ENCODE measurements at regions not wholly inside any gene's neighbourhood (a gene's known extent, or its start where the extent isn't known, plus 50 kb on each side); places are given as distances from the start of the nearest gene placed in this dataset.
"Not testable (repeated sequence)": the region's sequence is repeated elsewhere in the genome, so short reads cannot be mapped to it uniquely, and the experiment has no call there.

- DNase-seq = no peak
Observed at GRCh38 chr18:64810354-64810753, 661.5 kb upstream of the LINC00305 start.

- DNase-seq = no peak
Observed at GRCh38 chr18:64809801-64810200, 660.9 kb upstream of the LINC00305 start.

- DNase-seq = peak; percentile 71
Observed at GRCh38 chr18:64807560-64807959, 658.7 kb upstream of the LINC00305 start.

DNA sequence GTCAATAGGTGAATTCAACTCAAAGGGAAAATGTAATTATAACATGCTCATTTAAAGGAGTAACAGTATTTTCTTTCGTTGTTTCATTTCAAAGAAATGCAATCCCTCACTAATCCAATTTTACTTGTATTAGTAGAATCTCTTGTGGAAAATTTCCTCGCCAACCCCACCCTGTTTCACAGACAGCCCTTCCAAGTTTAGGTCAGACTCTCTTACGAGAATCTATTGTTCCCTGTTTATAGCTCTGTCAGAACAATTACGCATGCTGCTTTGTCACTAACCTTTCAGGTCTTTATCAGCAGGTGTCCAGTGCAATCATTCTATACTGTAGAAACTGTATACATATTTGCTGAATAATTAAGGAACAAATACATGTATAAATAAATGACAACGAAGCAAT, 657.8 kb upstream of the LINC00305 start:
- DNase-seq = no peak

DNA sequence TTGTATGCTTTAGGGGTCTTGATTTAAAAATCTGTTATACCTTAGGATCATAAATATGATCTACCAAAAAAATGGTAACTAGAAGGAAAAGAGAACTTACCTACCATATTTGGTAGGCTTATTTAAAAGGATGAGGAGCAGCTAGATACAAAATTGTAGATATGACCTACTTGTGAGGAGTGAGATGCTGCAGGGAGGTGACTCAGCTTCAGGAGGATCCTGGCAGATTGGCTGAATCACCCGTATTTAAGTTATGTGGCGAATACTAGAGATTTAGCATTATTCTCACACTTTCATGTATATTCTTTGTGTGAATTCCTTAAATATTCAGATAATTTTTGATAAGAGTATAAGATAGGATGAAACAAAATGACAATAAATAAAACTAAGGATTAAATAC, 657.3 kb upstream of the LINC00305 start:
- DNase-seq = no peak

DNA sequence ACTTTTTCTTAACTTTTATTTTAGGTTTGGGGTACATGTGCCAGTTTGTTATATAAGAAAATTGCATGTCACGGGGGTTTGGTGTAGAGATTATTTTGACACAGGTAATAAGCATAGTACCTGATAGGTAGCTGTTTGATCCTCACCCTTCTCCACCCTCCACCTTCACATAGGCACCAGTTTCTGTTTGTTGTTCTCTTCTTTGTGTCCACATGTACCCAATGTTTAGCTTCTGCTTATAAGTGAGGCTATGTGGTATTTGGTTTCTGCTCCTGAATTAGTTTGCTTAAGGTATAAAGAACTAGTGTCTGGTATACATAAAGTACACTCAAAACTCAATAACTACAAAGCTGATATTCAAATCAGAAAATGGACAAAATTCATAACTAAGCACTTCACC, 654.6 kb upstream of the LINC00305 start:
- DNase-seq = no peak

GRCh38 chr18:64800151-64800550, 651.3 kb upstream of the LINC00305 start:
- no peak for DNase-seq

DNA sequence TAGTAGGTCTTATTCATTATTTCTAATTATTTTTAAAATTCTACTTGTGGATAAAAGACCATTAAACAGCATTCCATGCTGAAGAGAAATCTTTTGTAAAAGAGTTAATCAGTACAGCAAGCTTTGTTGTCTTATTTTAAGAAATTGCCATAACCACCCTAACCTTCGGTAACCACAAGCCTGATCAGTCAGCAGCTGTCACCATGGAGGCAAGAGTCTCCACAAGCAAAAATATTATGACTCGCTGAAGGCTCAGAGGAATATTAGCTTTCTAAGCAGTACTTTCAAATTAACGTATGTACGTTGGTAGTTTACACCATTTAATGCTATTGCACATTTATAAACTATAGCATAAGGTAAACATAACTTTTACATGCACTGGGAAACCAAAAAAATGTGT, 650.5 kb upstream of the LINC00305 start:
- no peak for DNase-seq

DNA sequence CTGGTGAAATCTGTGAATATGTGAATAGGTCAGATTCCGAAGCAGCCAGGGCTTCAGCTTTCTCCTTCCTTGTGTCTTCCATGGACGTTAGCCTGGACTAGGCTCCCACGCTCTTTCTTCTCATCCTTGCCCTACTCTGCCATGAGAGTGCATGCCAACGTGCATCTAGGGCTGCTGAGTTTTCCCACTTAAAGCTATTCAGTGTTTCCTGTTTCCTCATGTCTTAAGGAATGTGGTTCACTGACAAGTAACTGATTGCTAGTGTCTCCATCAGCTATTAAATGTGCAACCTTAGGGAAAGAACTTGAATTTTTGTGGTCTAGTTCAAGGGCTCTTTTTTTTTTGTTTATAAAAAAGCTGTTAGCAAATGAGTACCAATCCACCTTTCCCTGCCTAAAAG, 642.3 kb upstream of the LINC00305 start:
- DNase-seq = no peak

- DNase-seq = no peak
Observed at GRCh38 chr18:64785686-64786085, 636.8 kb upstream of the LINC00305 start.

DNA sequence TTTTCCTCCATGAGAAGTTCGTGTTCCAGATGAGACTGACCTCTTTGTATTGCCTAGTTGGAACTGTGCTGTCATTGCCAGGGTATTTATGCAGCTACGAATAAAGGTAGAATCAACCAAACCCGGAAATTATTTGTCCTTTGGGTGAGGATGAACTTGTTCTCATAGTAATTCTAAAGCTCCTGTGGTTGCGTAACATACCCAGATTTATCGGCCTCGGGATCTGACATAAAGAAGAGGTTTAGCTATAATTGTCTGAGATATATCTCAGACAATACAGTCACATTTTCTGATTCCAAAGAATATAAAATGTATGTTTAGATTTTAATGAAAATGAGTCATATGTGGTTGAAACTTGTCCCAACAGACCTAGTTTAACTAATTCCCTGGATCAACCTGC, 628.7 kb upstream of the LINC00305 start:
- no peak for DNase-seq

DNA sequence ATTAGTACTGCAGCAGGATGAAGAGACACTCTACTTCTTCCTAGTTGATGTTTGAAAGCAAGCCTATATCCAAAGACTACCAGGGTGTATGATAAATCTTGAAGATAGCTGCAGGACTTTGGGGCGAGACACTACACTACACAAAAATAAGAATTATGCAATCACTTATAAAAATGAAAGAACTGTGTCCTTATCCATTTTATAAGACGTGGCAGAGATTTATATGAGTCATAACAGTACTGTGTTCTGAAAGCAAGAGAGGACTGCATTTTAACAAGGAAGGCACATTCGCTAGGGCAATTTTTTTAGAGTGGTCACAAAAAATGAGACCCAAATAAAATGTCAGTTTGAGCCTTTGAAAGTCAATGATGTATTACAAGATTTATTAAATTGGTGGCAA, 617.0 kb upstream of the LINC00305 start:
- DNase-seq = no peak

DNA sequence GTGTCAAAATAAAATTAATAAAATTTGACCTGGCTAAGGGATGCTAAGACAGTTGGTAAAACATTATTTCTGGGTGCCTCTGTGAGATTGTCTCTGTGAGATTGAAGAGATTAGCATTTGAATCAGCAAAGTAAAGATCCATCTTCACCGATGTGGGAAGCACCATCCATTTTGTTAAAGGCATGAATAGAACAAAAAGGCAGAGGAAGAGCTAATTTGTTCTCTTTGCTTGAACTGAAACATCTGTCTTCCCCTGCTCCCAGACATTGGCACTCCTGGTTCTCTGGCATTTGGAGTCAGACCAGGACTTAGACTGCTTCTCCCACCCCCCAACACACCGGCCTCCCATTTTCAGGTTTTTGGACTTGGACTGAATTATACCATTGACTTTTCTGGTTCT, 603.8 kb upstream of the LINC00305 start:
- DNase-seq = no peak

- DNase-seq = no peak
Observed at GRCh38 chr18:64749884-64750283, 601.0 kb upstream of the LINC00305 start.

DNA sequence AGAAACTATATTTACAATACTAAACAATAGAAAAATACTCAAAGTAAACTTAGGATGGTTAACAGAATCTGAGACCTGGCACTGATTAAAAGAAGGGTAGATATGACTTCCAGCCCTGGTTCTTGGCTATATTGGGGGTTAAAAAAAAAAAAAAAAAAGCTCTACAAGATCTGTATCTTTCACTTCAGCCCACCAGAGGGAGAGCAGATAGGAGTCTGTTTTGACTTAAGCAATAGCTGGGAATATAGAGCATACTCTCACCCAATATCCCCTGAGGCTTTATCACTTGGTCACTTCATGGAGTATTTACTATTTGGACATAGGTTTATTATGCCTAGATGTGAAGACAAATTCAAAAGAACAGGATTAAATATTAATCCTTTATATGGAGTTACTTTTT, 598.9 kb upstream of the LINC00305 start:
- no peak for DNase-seq

GRCh38 chr18:64742898-64743297, 594.0 kb upstream of the LINC00305 start:
- no peak for DNase-seq

DNA sequence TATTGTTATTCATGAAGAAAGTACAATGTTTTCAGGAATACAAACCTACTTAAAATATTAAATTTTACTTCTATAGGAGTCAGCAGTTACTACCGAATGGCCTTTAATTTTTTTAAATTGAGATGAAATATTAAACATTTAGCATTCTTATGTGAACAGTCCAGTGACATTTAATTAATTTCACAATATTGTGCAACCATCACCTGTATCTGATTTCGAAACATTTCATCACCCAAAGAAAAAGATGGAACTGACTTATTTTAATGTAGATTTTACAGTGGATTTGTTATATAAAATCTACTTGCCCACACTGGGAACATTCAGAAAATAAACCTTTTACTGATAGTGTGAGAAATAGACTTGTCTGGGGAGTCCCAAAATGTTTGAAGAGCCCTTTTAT, 585.2 kb upstream of the LINC00305 start:
- no peak for DNase-seq

DNA sequence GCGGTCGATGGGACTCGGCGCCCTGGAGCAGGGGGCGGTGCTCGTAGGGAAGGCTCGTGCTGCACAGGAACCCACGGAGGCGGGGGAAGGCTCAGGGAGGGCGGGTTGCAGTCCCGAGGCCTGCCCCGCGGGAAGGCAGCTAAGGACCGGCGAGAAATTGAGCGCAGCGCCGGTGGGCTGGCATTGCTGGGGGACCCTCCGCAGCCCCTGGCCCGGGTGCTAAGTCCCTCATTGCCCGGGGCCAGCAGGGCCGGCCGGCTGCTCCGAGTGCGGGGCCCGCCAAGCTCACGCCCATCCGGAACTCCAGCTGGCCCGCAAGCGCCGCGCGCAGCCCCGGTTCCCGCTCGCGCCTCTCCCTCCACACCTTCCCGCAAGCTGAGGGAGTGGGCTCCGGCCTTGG, 576.8 kb upstream of the LINC00305 start:
- not testable (repeated sequence) for DNase-seq

DNA sequence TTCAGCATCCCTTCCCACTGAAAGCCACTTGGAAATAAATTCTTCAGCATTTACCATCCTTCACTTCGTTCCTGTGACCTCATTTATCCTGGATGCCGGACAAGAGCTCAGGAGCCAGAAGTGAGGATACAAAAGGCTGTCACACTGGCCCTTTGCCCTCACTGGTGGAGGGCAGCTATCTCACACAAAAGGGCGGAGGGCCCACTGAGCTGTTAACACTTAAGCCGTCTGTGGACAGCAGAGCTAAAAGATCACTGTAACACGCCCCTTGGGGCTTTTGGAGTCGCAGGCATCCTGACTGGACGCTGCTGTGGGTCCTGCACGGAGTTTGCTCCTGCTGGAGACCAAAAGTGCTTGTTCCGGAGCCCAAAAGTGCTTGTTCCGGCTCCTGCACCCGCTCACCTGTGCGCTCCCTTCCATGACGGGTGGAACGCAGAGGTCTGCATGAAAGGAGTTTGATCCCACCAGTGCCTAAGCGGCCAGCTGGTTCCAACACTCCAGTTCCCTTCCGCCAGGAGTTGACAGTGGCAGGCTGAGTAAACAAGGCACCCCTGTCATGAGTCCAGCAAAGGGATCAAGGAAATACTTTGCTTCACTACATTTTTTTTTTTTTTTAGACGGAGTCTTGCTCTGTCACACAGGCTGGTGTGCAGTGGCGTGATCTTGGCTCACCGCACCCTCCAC, 572.0 kb upstream of the LINC00305 start:
- no peak for DNase-seq

GRCh38 chr18:64718808-64719207, 569.9 kb upstream of the LINC00305 start:
- DNase-seq = no peak

DNA sequence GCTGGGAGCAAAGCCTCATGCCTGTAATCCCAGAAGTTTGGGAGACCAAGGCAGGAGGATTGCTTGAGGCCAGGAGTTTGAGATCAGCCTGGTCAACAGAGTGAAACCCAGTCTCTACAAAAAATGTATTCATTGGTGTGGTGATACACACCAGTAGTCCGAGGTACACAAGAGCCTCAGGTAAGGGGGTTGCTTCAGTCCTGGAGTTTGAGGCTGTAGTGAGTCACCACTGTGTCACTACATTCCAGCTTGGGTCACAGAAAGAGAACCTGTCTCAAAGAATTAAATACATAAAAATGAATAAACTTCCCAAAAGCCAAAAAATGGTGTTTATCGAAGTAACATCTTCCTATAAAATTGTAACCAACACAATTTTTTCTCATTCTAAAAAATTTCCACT, 568.1 kb upstream of the LINC00305 start:
- DNase-seq = no peak

GRCh38 chr18:64714086-64714485, 565.2 kb upstream of the LINC00305 start:
- DNase-seq = no peak

GRCh38 chr18:64713284-64713683, 564.4 kb upstream of the LINC00305 start:
- no peak for DNase-seq

GRCh38 chr18:64712035-64712434, 563.1 kb upstream of the LINC00305 start:
- DNase-seq = no peak

- no peak for DNase-seq
Observed at GRCh38 chr18:64710105-64710861, 561.4 kb upstream of the LINC00305 start.
